GM23338 (cell line): ENCODE measurements at regions not wholly inside any gene's neighbourhood (a gene's known extent, or its start where the extent isn't known, plus 50 kb on each side); places are given as distances from the start of the nearest gene placed in this dataset.

Experiments used
- EZH2 ChIP-seq: fragments of 200-600 bp; sonication (generic); IDR thresholded peaks from one replicate; pipeline ENCODE4 v1.8.0; 2017; ENCODE audit warnings: antibody characterized with exemption, mild to moderate bottlenecking, low read depth; ENCODE audit not compliant: unreplicated experiment
- EZH2phosphoT487 ChIP-seq: fragments of 200-600 bp; sonication (generic); IDR thresholded peaks from one replicate; pipeline ENCODE4 v1.8.1; 2018; ENCODE audit warnings: antibody characterized with exemption; ENCODE audit not compliant: unreplicated experiment
- NANOG ChIP-seq: IDR thresholded peaks from 2 replicates; pipeline ENCODE4 v1.6.1; 2016; ENCODE audit warnings: antibody characterized with exemption, borderline replicate concordance
- POLR2AphosphoS5 ChIP-seq: IDR thresholded peaks from 2 replicates; pipeline ENCODE4 v1.6.1; 2016; ENCODE audit warnings: antibody characterized with exemption, low read depth
- STAT1 ChIP-seq: IDR thresholded peaks from one replicate; pipeline ENCODE4 v1.6.1; 2016; ENCODE audit warnings: antibody characterized with exemption; ENCODE audit not compliant: unreplicated experiment
- TF ChIP-seq, protein P1 (sequence below), 2 experiments: fragments of 200-600 bp in 1 of 2; sonication (generic) in 1 of 2; conservative IDR thresholded peaks; 2 replicates each; pipeline versions ENCODE4 v1.5.1 to v1.6.1; 2016 to 2017; ENCODE audit warnings: antibody characterized with exemption in 2 of 2, low read depth in 2 of 2, mild to moderate bottlenecking in 2 of 2, moderate library complexity in 1 of 2
- TF ChIP-seq, protein P2 (sequence below): IDR thresholded peaks from 2 replicates; pipeline ENCODE4 v1.6.1; 2016; ENCODE audit warnings: antibody characterized with exemption
- TF ChIP-seq, protein P3 (sequence below): IDR thresholded peaks from one replicate; pipeline ENCODE4 v1.6.1; 2018; ENCODE audit warnings: antibody characterized with exemption; ENCODE audit not compliant: unreplicated experiment

DNA sequence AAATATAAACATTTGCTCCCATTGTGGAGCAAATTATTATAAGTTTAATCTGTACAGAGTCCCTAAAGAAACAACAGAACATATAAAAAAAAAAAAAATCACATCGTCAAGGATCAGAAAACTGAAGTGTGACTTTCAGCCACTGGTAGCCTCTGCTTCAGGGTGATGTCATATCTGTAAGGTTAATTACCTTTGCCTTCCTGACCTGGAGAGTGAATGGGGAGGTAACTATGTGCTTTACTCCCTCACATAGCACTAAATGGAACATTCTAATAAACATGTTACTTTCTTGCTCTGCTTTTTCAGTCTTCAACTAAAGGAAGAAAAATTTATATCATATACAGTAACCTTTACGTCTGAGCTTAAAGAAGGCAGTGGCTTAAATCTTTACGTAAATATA is 70.3 kb upstream of the TRPM3 start:
- TF ChIP-seq, protein P1, sequence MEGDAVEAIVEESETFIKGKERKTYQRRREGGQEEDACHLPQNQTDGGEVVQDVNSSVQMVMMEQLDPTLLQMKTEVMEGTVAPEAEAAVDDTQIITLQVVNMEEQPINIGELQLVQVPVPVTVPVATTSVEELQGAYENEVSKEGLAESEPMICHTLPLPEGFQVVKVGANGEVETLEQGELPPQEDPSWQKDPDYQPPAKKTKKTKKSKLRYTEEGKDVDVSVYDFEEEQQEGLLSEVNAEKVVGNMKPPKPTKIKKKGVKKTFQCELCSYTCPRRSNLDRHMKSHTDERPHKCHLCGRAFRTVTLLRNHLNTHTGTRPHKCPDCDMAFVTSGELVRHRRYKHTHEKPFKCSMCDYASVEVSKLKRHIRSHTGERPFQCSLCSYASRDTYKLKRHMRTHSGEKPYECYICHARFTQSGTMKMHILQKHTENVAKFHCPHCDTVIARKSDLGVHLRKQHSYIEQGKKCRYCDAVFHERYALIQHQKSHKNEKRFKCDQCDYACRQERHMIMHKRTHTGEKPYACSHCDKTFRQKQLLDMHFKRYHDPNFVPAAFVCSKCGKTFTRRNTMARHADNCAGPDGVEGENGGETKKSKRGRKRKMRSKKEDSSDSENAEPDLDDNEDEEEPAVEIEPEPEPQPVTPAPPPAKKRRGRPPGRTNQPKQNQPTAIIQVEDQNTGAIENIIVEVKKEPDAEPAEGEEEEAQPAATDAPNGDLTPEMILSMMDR (conservative IDR thresholded peaks at IDR 0.05; ENCODE audit: low read depth in 2 of 2), result no peak
- TF ChIP-seq STAT1 (no peak), EZH2 (no peak), POLR2AphosphoS5 (no peak), EZH2phosphoT487 (no peak), NANOG (no peak)
- TF ChIP-seq, protein P2, sequence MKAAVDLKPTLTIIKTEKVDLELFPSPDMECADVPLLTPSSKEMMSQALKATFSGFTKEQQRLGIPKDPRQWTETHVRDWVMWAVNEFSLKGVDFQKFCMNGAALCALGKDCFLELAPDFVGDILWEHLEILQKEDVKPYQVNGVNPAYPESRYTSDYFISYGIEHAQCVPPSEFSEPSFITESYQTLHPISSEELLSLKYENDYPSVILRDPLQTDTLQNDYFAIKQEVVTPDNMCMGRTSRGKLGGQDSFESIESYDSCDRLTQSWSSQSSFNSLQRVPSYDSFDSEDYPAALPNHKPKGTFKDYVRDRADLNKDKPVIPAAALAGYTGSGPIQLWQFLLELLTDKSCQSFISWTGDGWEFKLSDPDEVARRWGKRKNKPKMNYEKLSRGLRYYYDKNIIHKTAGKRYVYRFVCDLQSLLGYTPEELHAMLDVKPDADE, result no peak
- TF ChIP-seq, protein P3, sequence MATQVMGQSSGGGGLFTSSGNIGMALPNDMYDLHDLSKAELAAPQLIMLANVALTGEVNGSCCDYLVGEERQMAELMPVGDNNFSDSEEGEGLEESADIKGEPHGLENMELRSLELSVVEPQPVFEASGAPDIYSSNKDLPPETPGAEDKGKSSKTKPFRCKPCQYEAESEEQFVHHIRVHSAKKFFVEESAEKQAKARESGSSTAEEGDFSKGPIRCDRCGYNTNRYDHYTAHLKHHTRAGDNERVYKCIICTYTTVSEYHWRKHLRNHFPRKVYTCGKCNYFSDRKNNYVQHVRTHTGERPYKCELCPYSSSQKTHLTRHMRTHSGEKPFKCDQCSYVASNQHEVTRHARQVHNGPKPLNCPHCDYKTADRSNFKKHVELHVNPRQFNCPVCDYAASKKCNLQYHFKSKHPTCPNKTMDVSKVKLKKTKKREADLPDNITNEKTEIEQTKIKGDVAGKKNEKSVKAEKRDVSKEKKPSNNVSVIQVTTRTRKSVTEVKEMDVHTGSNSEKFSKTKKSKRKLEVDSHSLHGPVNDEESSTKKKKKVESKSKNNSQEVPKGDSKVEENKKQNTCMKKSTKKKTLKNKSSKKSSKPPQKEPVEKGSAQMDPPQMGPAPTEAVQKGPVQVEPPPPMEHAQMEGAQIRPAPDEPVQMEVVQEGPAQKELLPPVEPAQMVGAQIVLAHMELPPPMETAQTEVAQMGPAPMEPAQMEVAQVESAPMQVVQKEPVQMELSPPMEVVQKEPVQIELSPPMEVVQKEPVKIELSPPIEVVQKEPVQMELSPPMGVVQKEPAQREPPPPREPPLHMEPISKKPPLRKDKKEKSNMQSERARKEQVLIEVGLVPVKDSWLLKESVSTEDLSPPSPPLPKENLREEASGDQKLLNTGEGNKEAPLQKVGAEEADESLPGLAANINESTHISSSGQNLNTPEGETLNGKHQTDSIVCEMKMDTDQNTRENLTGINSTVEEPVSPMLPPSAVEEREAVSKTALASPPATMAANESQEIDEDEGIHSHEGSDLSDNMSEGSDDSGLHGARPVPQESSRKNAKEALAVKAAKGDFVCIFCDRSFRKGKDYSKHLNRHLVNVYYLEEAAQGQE, result no peak
